ENCODE measurements at regions not wholly inside any gene's neighbourhood (a gene's known extent, or its start where the extent isn't known, plus 50 kb on each side); places are given as distances from the start of the nearest gene placed in this dataset.

DNA sequence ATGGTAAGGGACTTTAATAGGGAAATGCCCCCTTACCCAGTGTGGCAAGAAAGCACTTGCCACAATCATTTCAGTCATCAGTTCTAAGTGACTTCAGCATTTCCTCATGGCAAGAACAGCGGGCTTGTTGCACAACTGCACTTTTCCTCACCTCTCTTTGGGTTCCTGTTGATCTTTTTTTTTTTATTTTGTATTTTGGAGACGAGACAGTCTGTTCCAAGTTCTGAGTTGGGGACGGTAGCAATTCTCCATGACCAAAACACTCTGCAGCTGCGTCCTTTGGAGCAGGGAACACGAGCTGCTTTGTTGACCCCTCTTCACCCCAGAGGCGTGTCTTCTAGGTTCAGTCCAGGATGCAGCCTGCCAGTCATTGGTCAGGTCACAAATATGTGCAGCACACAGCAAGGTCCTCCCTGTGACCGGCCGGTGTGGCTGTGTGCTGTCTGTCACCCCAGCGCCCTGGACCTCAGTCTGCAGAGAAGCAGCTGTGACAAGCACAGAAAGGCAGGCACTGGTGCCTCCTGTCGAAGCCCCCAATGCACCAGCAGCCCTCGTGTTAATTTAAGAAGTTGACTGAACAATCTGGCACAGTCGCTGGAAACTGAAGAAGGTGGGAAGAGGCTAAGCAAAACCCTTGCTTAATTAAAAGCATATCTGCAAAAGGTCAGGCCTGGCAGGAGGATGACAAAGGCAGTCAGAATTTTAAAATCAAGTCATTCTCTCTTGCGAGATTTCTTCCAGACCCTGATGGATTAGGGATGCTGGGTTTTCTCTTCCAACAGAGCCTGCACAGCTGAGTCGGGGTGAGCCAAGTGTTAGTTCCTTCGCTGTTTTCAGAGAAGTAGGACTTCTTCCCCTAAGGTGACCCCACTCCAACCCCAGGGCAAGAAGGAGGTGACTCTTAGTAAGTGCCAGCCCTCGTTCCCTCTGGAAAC is 96.7 kb upstream of the COPS8 start:
- FAIRE-seq, result no peak
- WGBS, 3 donors, result 50 to 59% (median 58%) methylated on average over 16 of the region's 16 CpGs
- Histone ChIP-seq H3K27ac (ENCODE audit: low read depth in 1 of 3, low read length in 2 of 3) (peak overlapping the region in 2 of 3 donors; percentile 16 to 87), H3K36me3 (ENCODE audit: control insufficient read depth in 3 of 3, insufficient read depth in 2 of 3, low read depth in 1 of 3, low read length in 3 of 3) (no peaks in the 10 kb centered on the region), H3K4me3 (ENCODE audit: low read depth in 1 of 3, low read length in 3 of 3) (no peak overlapping the region), H3K4me1 (ENCODE audit: control insufficient read depth in 3 of 3, insufficient read depth in 2 of 3, low read depth in 1 of 3, low read length in 2 of 3) (peaks cover 0 to 10% (median 0%) of the 10 kb centered on the region in 3 donors), H3K27me3 (ENCODE audit: control insufficient read depth in 3 of 3, insufficient read depth in 3 of 3, low read length in 3 of 3) (no peaks in the 10 kb centered on the region), H3K9me3 (ENCODE audit: control insufficient read depth in 2 of 2, insufficient read depth in 1 of 2, low read depth in 1 of 2, low read length in 1 of 2) (no peaks in the 10 kb centered on the region)
- DNase-seq, result peak; percentile 5 to 56

DNA sequence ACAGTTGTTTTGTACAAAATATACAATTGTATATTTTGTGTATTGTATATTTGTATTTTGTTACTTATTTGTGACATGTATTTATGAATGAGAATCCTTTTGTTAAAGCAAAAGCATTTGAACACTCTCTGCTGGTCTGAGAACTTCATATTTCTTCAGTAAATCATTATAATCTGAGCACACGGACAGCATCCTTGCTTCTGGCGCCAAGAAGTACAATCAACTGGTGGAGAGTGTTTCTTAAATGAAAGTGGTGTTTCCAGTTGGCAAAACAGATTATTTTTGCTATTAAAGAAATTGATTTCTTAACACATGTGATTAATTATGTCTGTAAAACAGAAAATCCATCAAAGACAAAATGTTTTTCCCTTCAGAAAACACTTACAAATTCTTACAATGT is 95.1 kb upstream of the COPS8 start:
- DNase-seq, result no peak
- Histone ChIP-seq H3K36me3 (ENCODE audit: control insufficient read depth in 3 of 3, insufficient read depth in 2 of 3, low read depth in 1 of 3, low read length in 3 of 3) (no peaks in the 10 kb centered on the region), H3K4me3 (ENCODE audit: low read depth in 1 of 3, low read length in 3 of 3) (no peak overlapping the region), H3K27me3 (ENCODE audit: control insufficient read depth in 3 of 3, insufficient read depth in 3 of 3, low read length in 3 of 3) (no peaks in the 10 kb centered on the region), H3K27ac (ENCODE audit: low read depth in 1 of 3, low read length in 2 of 3) (no peak overlapping the region), H3K4me1 (ENCODE audit: control insufficient read depth in 3 of 3, insufficient read depth in 2 of 3, low read depth in 1 of 3, low read length in 2 of 3) (peaks cover 0 to 10% (median 0%) of the 10 kb centered on the region in 3 donors), H3K9me3 (ENCODE audit: control insufficient read depth in 2 of 2, insufficient read depth in 1 of 2, low read depth in 1 of 2, low read length in 1 of 2) (no peaks in the 10 kb centered on the region)
- FAIRE-seq, result no peak
- 56 to 92% (median 81%) methylated on average over 2 of the region's 2 CpGs for WGBS, 3 donors

- no peak for DNase-seq
- Histone ChIP-seq H3K27ac (ENCODE audit: low read depth in 1 of 3, low read length in 2 of 3) (no peak overlapping the region), H3K27me3 (ENCODE audit: control insufficient read depth in 3 of 3, insufficient read depth in 3 of 3, low read length in 3 of 3) (no peaks in the 10 kb centered on the region), H3K4me1 (ENCODE audit: control insufficient read depth in 3 of 3, insufficient read depth in 2 of 3, low read depth in 1 of 3, low read length in 2 of 3) (peaks cover 0 to 6% (median 0%) of the 10 kb centered on the region in 3 donors), H3K4me3 (ENCODE audit: low read depth in 1 of 3, low read length in 3 of 3) (no peak overlapping the region), H3K9me3 (ENCODE audit: control insufficient read depth in 2 of 2, insufficient read depth in 1 of 2, low read depth in 1 of 2, low read length in 1 of 2) (no peaks in the 10 kb centered on the region), H3K36me3 (ENCODE audit: control insufficient read depth in 3 of 3, insufficient read depth in 2 of 3, low read depth in 1 of 3, low read length in 3 of 3) (no peaks in the 10 kb centered on the region)
- FAIRE-seq, result no peak
- 95 to 100% (median 96%) methylated on average over 1 of the region's 1 CpG for WGBS, 3 donors
Observed at GRCh38 chr2:236991874-236992273, 93.8 kb upstream of the COPS8 start.

GRCh38 chr2:236993286-236993685 is 92.4 kb upstream of the COPS8 start:
- Histone ChIP-seq H3K27ac (ENCODE audit: low read depth in 1 of 3, low read length in 2 of 3) (no peak overlapping the region), H3K9me3 (ENCODE audit: control insufficient read depth in 2 of 2, insufficient read depth in 1 of 2, low read depth in 1 of 2, low read length in 1 of 2) (no peaks in the 10 kb centered on the region), H3K36me3 (ENCODE audit: control insufficient read depth in 3 of 3, insufficient read depth in 2 of 3, low read depth in 1 of 3, low read length in 3 of 3) (no peaks in the 10 kb centered on the region), H3K4me3 (ENCODE audit: low read depth in 1 of 3, low read length in 3 of 3) (no peak overlapping the region), H3K27me3 (ENCODE audit: control insufficient read depth in 3 of 3, insufficient read depth in 3 of 3, low read length in 3 of 3) (no peaks in the 10 kb centered on the region), H3K4me1 (ENCODE audit: control insufficient read depth in 3 of 3, insufficient read depth in 2 of 3, low read depth in 1 of 3, low read length in 2 of 3) (peaks cover 0 to 6% (median 0%) of the 10 kb centered on the region in 3 donors)
- DNase-seq, result no peak
- FAIRE-seq, result no peak
- 78 to 83% (median 80%) methylated on average over 2 of the region's 2 CpGs for WGBS, 3 donors

GRCh38 chr2:236994361-236994760 is 91.3 kb upstream of the COPS8 start:
- H3K4me1 ChIP-seq (ENCODE audit: control insufficient read depth in 3 of 3, insufficient read depth in 2 of 3, low read depth in 1 of 3, low read length in 2 of 3), result peaks cover 0 to 2% (median 0%) of the 10 kb centered on the region in 3 donors
- FAIRE-seq (no peak), DNase-seq (no peak)
- no peak overlapping the region for H3K27ac ChIP-seq (ENCODE audit: low read depth in 1 of 3, low read length in 2 of 3)
- peaks cover 0 to 7% of the 10 kb centered on the region in 2 donors for H3K9me3 ChIP-seq (ENCODE audit: control insufficient read depth in 2 of 2, insufficient read depth in 1 of 2, low read depth in 1 of 2, low read length in 1 of 2)
- H3K4me3 ChIP-seq (ENCODE audit: low read depth in 1 of 3, low read length in 3 of 3), result no peak overlapping the region
- H3K27me3 ChIP-seq (ENCODE audit: control insufficient read depth in 3 of 3, insufficient read depth in 3 of 3, low read length in 3 of 3), result no peaks in the 10 kb centered on the region
- WGBS, 3 donors, result 75 to 86% (median 83%) methylated on average over 9 of the region's 9 CpGs
- no peaks in the 10 kb centered on the region for H3K36me3 ChIP-seq (ENCODE audit: control insufficient read depth in 3 of 3, insufficient read depth in 2 of 3, low read depth in 1 of 3, low read length in 3 of 3)

DNA sequence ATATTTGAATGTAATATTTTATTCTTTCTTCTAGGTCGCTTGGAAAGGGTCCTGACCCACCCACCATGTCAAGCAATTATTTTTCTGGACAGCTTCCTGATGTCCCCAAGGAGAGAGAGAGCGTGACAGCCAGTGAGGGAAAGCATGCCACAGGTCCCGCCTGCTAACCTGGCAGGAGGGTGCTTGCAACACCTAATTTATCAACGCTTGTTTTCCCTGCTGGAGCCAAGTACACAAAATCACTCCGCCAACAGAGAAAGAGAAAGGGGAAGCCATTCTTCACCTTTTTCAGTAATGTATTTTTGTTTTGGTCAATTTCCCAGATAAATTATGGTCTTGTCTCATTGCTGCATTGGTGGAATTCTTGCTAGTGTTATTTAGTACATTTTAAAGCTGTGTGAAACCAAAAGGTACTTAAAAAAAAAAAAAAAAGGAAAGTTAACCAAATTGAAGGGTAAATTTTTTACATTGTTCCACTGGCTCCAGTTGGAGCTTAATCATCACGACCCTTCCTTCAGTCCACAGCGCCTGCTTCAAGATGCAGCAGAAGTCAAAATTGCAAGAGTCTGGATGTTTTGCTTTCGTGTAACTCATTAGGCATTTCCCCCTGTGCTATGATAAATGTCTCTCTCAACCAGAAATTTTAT is 88.5 kb upstream of the COPS8 start:
- FAIRE-seq (no peak), DNase-seq (no peak)
- WGBS, 3 donors, result 56 to 77% (median 65%) methylated on average over 8 of the region's 8 CpGs
- Histone ChIP-seq H3K27ac (ENCODE audit: low read depth in 1 of 3, low read length in 2 of 3) (no peak overlapping the region), H3K36me3 (ENCODE audit: control insufficient read depth in 3 of 3, insufficient read depth in 2 of 3, low read depth in 1 of 3, low read length in 3 of 3) (no peaks in the 10 kb centered on the region), H3K27me3 (ENCODE audit: control insufficient read depth in 3 of 3, insufficient read depth in 3 of 3, low read length in 3 of 3) (no peaks in the 10 kb centered on the region), H3K4me3 (ENCODE audit: low read depth in 1 of 3, low read length in 3 of 3) (no peak overlapping the region), H3K4me1 (ENCODE audit: control insufficient read depth in 3 of 3, insufficient read depth in 2 of 3, low read depth in 1 of 3, low read length in 2 of 3) (no peaks in the 10 kb centered on the region), H3K9me3 (ENCODE audit: control insufficient read depth in 2 of 2, insufficient read depth in 1 of 2, low read depth in 1 of 2, low read length in 1 of 2) (peaks cover 0 to 10% of the 10 kb centered on the region in 2 donors)

GRCh38 chr2:236998236-236998635 is 87.5 kb upstream of the COPS8 start:
- Histone ChIP-seq H3K27ac (ENCODE audit: low read depth in 1 of 3, low read length in 2 of 3) (no peak overlapping the region), H3K4me3 (ENCODE audit: low read depth in 1 of 3, low read length in 3 of 3) (no peak overlapping the region), H3K27me3 (ENCODE audit: control insufficient read depth in 3 of 3, insufficient read depth in 3 of 3, low read length in 3 of 3) (no peaks in the 10 kb centered on the region), H3K9me3 (ENCODE audit: control insufficient read depth in 2 of 2, insufficient read depth in 1 of 2, low read depth in 1 of 2, low read length in 1 of 2) (peaks cover 0 to 10% of the 10 kb centered on the region in 2 donors), H3K36me3 (ENCODE audit: control insufficient read depth in 3 of 3, insufficient read depth in 2 of 3, low read depth in 1 of 3, low read length in 3 of 3) (no peaks in the 10 kb centered on the region), H3K4me1 (ENCODE audit: control insufficient read depth in 3 of 3, insufficient read depth in 2 of 3, low read depth in 1 of 3, low read length in 2 of 3) (no peaks in the 10 kb centered on the region)
- FAIRE-seq (no peak), DNase-seq (no peak)
- WGBS, 3 donors, result 37 to 89% (median 74%) methylated on average over 1 of the region's 1 CpG

DNA sequence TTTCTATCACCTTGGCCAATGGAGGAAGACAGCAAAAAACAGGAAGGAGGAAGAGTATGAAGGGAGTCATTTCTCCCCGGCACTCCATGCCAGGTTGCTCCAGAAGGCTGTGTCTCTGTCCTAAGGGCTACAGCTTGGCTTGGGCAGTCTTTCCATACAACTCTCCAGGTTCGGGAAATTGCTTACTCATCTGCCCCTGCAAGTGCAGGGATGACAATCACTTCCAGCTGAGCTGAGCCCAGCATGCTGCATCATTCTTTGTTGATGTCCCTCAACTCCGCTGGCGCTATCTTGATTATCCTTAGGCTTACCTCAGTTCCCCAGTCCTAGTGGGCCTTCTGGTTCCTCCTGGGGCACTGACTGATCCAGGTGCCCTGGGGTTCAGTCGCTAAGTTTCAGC is 86.9 kb upstream of the COPS8 start:
- H3K4me3 ChIP-seq (ENCODE audit: low read depth in 1 of 3, low read length in 3 of 3), result no peak overlapping the region
- no peaks in the 10 kb centered on the region for H3K4me1 ChIP-seq (ENCODE audit: control insufficient read depth in 3 of 3, insufficient read depth in 2 of 3, low read depth in 1 of 3, low read length in 2 of 3)
- no peaks in the 10 kb centered on the region for H3K36me3 ChIP-seq (ENCODE audit: control insufficient read depth in 3 of 3, insufficient read depth in 2 of 3, low read depth in 1 of 3, low read length in 3 of 3)
- FAIRE-seq (no peak), DNase-seq (no peak)
- H3K27me3 ChIP-seq (ENCODE audit: control insufficient read depth in 3 of 3, insufficient read depth in 3 of 3, low read length in 3 of 3), result no peaks in the 10 kb centered on the region
- H3K9me3 ChIP-seq (ENCODE audit: control insufficient read depth in 2 of 2, insufficient read depth in 1 of 2, low read depth in 1 of 2, low read length in 1 of 2), result peaks cover 0 to 10% of the 10 kb centered on the region in 2 donors
- H3K27ac ChIP-seq (ENCODE audit: low read depth in 1 of 3, low read length in 2 of 3), result no peak overlapping the region
- WGBS, 3 donors, result 87 to 89% (median 88%) methylated on average over 5 of the region's 5 CpGs

All from small intestine (tissue), 7 donors.